Mammary epithelial cell (primary cell): ENCODE measurements at regions not wholly inside any gene's neighbourhood (a gene's known extent, or its start where the extent isn't known, plus 50 kb on each side); places are given as distances from the start of the nearest gene placed in this dataset.

Experiments
- EZH2 ChIP-seq: IDR thresholded peaks from 2 replicates; pipeline ENCODE4 v1.6.1; 2012; ENCODE audit warnings: low read length, inconsistent platforms, borderline replicate concordance
- TF ChIP-seq, protein P1 (sequence below), 2 donors: IDR thresholded peaks in 1 of 2; conservative IDR thresholded peaks in 1 of 2; 2 replicates each; pipeline ENCODE4 v1.5.1; 2011 to 2012; ENCODE audit warnings: inconsistent platforms in 2 of 2, low read length in 2 of 2, mild to moderate bottlenecking in 2 of 2, control low read depth in 1 of 2, low read depth in 1 of 2; ENCODE audit not compliant: insufficient read depth in 1 of 2; ENCODE audit errors: extremely low read depth in 1 of 2

DNA sequence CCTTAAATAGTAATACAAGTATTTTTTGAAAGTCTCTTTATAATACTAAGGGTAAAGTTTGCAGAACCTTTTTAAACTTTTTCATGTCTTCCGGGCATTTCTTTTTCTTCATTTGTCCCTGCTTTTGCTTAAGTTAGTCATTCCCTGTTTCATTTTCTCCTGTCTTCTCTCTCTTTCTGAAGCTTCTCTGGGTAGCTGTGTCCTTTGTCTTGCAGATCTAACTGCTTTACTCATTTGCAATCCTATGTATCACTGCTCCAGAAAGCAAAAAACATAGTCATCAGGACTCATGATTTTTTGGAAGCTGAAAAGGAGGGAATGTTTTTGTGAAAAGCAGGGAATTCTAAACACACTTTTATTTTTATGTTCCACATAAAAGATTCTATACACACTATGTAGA is 301.7 kb downstream of the MRPS30 start:
- TF ChIP-seq, protein P1, sequence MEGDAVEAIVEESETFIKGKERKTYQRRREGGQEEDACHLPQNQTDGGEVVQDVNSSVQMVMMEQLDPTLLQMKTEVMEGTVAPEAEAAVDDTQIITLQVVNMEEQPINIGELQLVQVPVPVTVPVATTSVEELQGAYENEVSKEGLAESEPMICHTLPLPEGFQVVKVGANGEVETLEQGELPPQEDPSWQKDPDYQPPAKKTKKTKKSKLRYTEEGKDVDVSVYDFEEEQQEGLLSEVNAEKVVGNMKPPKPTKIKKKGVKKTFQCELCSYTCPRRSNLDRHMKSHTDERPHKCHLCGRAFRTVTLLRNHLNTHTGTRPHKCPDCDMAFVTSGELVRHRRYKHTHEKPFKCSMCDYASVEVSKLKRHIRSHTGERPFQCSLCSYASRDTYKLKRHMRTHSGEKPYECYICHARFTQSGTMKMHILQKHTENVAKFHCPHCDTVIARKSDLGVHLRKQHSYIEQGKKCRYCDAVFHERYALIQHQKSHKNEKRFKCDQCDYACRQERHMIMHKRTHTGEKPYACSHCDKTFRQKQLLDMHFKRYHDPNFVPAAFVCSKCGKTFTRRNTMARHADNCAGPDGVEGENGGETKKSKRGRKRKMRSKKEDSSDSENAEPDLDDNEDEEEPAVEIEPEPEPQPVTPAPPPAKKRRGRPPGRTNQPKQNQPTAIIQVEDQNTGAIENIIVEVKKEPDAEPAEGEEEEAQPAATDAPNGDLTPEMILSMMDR (conservative IDR thresholded peaks at IDR 0.05 in 1 of 2, IDR thresholded peaks at IDR 0.05 in 1 of 2; ENCODE audit: extremely low read depth in 1 of 2, insufficient read depth in 1 of 2, low read depth in 1 of 2, low read length in 2 of 2): no peak
- TF ChIP-seq EZH2: no peak
